ENCODE measurements at regions not wholly inside any gene's neighbourhood (a gene's known extent, or its start where the extent isn't known, plus 50 kb on each side); places are given as distances from the start of the nearest gene placed in this dataset.

GRCh38 chr12:46977871-46978375 is 101.5 kb upstream of the PCED1B start:
- peaks cover 0 to 6% of the 10 kb centered on the region in 2 donors for H3K9me3 ChIP-seq
- TF ChIP-seq EP300 (IDR thresholded peaks at IDR 0.05; ENCODE audit: low read depth) = no peak
- no peak for TF ChIP-seq CTCF (IDR thresholded peaks at IDR 0.05)
- no peak for TF ChIP-seq POLR2AphosphoS5 (IDR thresholded peaks at IDR 0.05)
- no peak for TF ChIP-seq POLR2A (IDR thresholded peaks at IDR 0.05)
- WGBS, 2 donors (ENCODE audit: low coverage in 1 of 2) = 80 to 97% methylated on average over 1 of the region's 1 CpG
- in situ Hi-C loops (cut with MboI; ENCODE audit: low pct_ligation_motif_present in 1 of 4, low pct_unique_long_range_greater_than_20kb in 1 of 4, low sequenced_read_pairs in 3 of 4) (no loop called here), intact Hi-C loops (cut with DNase I; ENCODE audit: low total_unique reads) (no loop called here)
- no peak for DNase-seq
- H3K36me3 ChIP-seq = no peaks in the 10 kb centered on the region
- H3K4me1 ChIP-seq = no peaks in the 10 kb centered on the region
- no peak overlapping the region for H3K4me3 ChIP-seq
- no peak overlapping the region for H3K27ac ChIP-seq
- no peaks in the 10 kb centered on the region for H3K27me3 ChIP-seq

GRCh38 chr12:46981622-46982021 is 97.8 kb upstream of the PCED1B start:
- TF ChIP-seq EP300 (IDR thresholded peaks at IDR 0.05; ENCODE audit: low read depth) (no peak), CTCF (IDR thresholded peaks at IDR 0.05) (no peak), POLR2A (IDR thresholded peaks at IDR 0.05) (no peak), POLR2AphosphoS5 (IDR thresholded peaks at IDR 0.05) (no peak)
- Histone ChIP-seq H3K4me1 (no peaks in the 10 kb centered on the region), H3K27me3 (no peaks in the 10 kb centered on the region), H3K27ac (no peak overlapping the region), H3K9me3 (no peaks in the 10 kb centered on the region), H3K4me3 (no peak overlapping the region), H3K36me3 (no peaks in the 10 kb centered on the region)
- no peak for DNase-seq
- intact Hi-C loops (cut with DNase I; ENCODE audit: low total_unique reads) = no loop called here
- WGBS, 2 donors (ENCODE audit: low coverage in 1 of 2) = 65 to 71% methylated on average over 3 of the region's 3 CpGs
- in situ Hi-C loops (cut with MboI; ENCODE audit: low pct_ligation_motif_present in 1 of 4, low pct_unique_long_range_greater_than_20kb in 1 of 4, low sequenced_read_pairs in 3 of 4) = no loop called here

GRCh38 chr12:46982629-46983392 is 96.6 kb upstream of the PCED1B start:
- Histone ChIP-seq H3K36me3 (no peaks in the 10 kb centered on the region), H3K27me3 (no peaks in the 10 kb centered on the region), H3K27ac (no peak overlapping the region), H3K4me1 (no peaks in the 10 kb centered on the region), H3K4me3 (no peak overlapping the region), H3K9me3 (no peaks in the 10 kb centered on the region)
- 88 to 98% methylated on average over 1 to 2 of the region's 2 CpGs for WGBS, 2 donors (ENCODE audit: low coverage in 1 of 2)
- in situ Hi-C loops (cut with MboI; ENCODE audit: low pct_ligation_motif_present in 1 of 4, low pct_unique_long_range_greater_than_20kb in 1 of 4, low sequenced_read_pairs in 3 of 4) = no loop called here
- TF ChIP-seq EP300 (IDR thresholded peaks at IDR 0.05; ENCODE audit: low read depth) (no peak), POLR2A (IDR thresholded peaks at IDR 0.05) (no peak), CTCF (IDR thresholded peaks at IDR 0.05) (no peak), POLR2AphosphoS5 (IDR thresholded peaks at IDR 0.05) (no peak)
- intact Hi-C loops (cut with DNase I; ENCODE audit: low total_unique reads) = no loop called here
- DNase-seq = no peak

- no peak for DNase-seq
- no peak overlapping the region for H3K4me3 ChIP-seq
- H3K27ac ChIP-seq = no peak overlapping the region
- no peak for TF ChIP-seq POLR2AphosphoS5 (IDR thresholded peaks at IDR 0.05)
- TF ChIP-seq EP300 (IDR thresholded peaks at IDR 0.05; ENCODE audit: low read depth) = no peak
- no peak for TF ChIP-seq CTCF (IDR thresholded peaks at IDR 0.05)
- no peak for TF ChIP-seq POLR2A (IDR thresholded peaks at IDR 0.05)
- no peaks in the 10 kb centered on the region for H3K4me1 ChIP-seq
- intact Hi-C loops (cut with DNase I; ENCODE audit: low total_unique reads) (no loop called here), in situ Hi-C loops (cut with MboI; ENCODE audit: low pct_ligation_motif_present in 1 of 4, low pct_unique_long_range_greater_than_20kb in 1 of 4, low sequenced_read_pairs in 3 of 4) (no loop called here)
- no peaks in the 10 kb centered on the region for H3K27me3 ChIP-seq
- no peaks in the 10 kb centered on the region for H3K9me3 ChIP-seq
- H3K36me3 ChIP-seq = no peaks in the 10 kb centered on the region
- 54% methylated on average over 2 of the region's 2 CpGs; no CpG with 5 or more reads in 1 of the 2 donors for WGBS, 2 donors (ENCODE audit: low coverage in 1 of 2)
These were observed 96.0 kb upstream of the PCED1B start for GRCh38 chr12:46983393-46983793.

All from transverse colon (tissue), 4 donors.